ENCODE measurements at regions not wholly inside any gene's neighbourhood (a gene's known extent, or its start where the extent isn't known, plus 50 kb on each side); places are given as distances from the start of the nearest gene placed in this dataset.

GRCh38 chr2:105554235-105554634 lies 155.4 kb upstream of the FHL2 start:
- TF ChIP-seq POU2F2 (IDR thresholded peaks at IDR 0.05; ENCODE audit: low read depth, low read length) (no peak), POLR2A (IDR thresholded peaks at IDR 0.05; ENCODE audit: low read depth, low read length) (no peak), SPI1 (IDR thresholded peaks at IDR 0.05; ENCODE audit: low read depth, low read length) (no peak), PAX5 (IDR thresholded peaks at IDR 0.05; ENCODE audit: insufficient read depth, low read length, severe bottlenecking) (no peak), POLR2AphosphoS5 (IDR thresholded peaks at IDR 0.05; ENCODE audit: low read depth, low read length) (no peak), TAF1 (IDR thresholded peaks at IDR 0.05; ENCODE audit: low read depth, low read length) (no peak)
- FAIRE-seq (no peak), DNase-seq (ENCODE audit: insufficient read length, low spot score) (no peak)

- FAIRE-seq (no peak), DNase-seq (ENCODE audit: insufficient read length, low spot score) (no peak)
- TF ChIP-seq PAX5 (IDR thresholded peaks at IDR 0.05; ENCODE audit: insufficient read depth, low read length, severe bottlenecking) (no peak), POU2F2 (IDR thresholded peaks at IDR 0.05; ENCODE audit: low read depth, low read length) (no peak)
These were observed 154.8 kb upstream of the FHL2 start for GRCh38 chr2:105553538-105554196.

- no peak for TF ChIP-seq POLR2A (IDR thresholded peaks at IDR 0.05; ENCODE audit: low read depth, low read length)
- TF ChIP-seq PAX5 (IDR thresholded peaks at IDR 0.05; ENCODE audit: insufficient read depth, low read length, severe bottlenecking), result no peak
- TF ChIP-seq POU2F2 (IDR thresholded peaks at IDR 0.05; ENCODE audit: low read depth, low read length), result no peak
- TF ChIP-seq SPI1 (IDR thresholded peaks at IDR 0.05; ENCODE audit: low read depth, low read length), result no peak
- no peak for TF ChIP-seq TAF1 (IDR thresholded peaks at IDR 0.05; ENCODE audit: low read depth, low read length)
- no peak for TF ChIP-seq POLR2AphosphoS5 (IDR thresholded peaks at IDR 0.05; ENCODE audit: low read depth, low read length)
- DNase-seq (ENCODE audit: insufficient read length, low spot score), result no peak
- no peak for FAIRE-seq
These were observed 147.8 kb upstream of the FHL2 start for GRCh38 chr2:105546628-105546974.

- FAIRE-seq, result no peak
- TF ChIP-seq PAX5 (IDR thresholded peaks at IDR 0.05; ENCODE audit: insufficient read depth, low read length, severe bottlenecking), result no peak
These were observed 147.1 kb upstream of the FHL2 start for GRCh38 chr2:105545730-105546627.

GRCh38 chr2:105544591-105545377 lies 145.9 kb upstream of the FHL2 start:
- DNase-seq (ENCODE audit: insufficient read length, low spot score), result no peak
- no peak for TF ChIP-seq POLR2AphosphoS5 (IDR thresholded peaks at IDR 0.05; ENCODE audit: low read depth, low read length)
- no peak for TF ChIP-seq POU2F2 (IDR thresholded peaks at IDR 0.05; ENCODE audit: low read depth, low read length)
- FAIRE-seq, result no peak

More at GRCh38 chr2:105545730-105546627, 147.1 kb upstream of the FHL2 start:
- no peak for DNase-seq (ENCODE audit: insufficient read length, low spot score)

GRCh38 chr2:105541189-105542050 lies 142.6 kb upstream of the FHL2 start:
- DNase-seq (ENCODE audit: insufficient read length, low spot score) (no peak), FAIRE-seq (no peak)
- TF ChIP-seq PAX5 (IDR thresholded peaks at IDR 0.05; ENCODE audit: insufficient read depth, low read length, severe bottlenecking), result no peak
- no peak for TF ChIP-seq POLR2AphosphoS5 (IDR thresholded peaks at IDR 0.05; ENCODE audit: low read depth, low read length)
- TF ChIP-seq POLR2A (IDR thresholded peaks at IDR 0.05; ENCODE audit: low read depth, low read length), result no peak
- no peak for TF ChIP-seq TAF1 (IDR thresholded peaks at IDR 0.05; ENCODE audit: low read depth, low read length)
- TF ChIP-seq POU2F2 (IDR thresholded peaks at IDR 0.05; ENCODE audit: low read depth, low read length), result no peak
- TF ChIP-seq SPI1 (IDR thresholded peaks at IDR 0.05; ENCODE audit: low read depth, low read length), result no peak

- no peak for FAIRE-seq
- TF ChIP-seq POLR2AphosphoS5 (IDR thresholded peaks at IDR 0.05; ENCODE audit: low read depth, low read length) (no peak), POU2F2 (IDR thresholded peaks at IDR 0.05; ENCODE audit: low read depth, low read length) (no peak), TAF1 (IDR thresholded peaks at IDR 0.05; ENCODE audit: low read depth, low read length) (no peak), POLR2A (IDR thresholded peaks at IDR 0.05; ENCODE audit: low read depth, low read length) (no peak), SPI1 (IDR thresholded peaks at IDR 0.05; ENCODE audit: low read depth, low read length) (no peak), PAX5 (IDR thresholded peaks at IDR 0.05; ENCODE audit: insufficient read depth, low read length, severe bottlenecking) (no peak)
- DNase-seq (ENCODE audit: insufficient read length, low spot score), result no peak
These were observed 141.8 kb upstream of the FHL2 start for GRCh38 chr2:105540642-105541041.

GRCh38 chr2:105539331-105539730 lies 140.5 kb upstream of the FHL2 start:
- DNase-seq (ENCODE audit: insufficient read length, low spot score) (no peak), FAIRE-seq (no peak)
- no peak for TF ChIP-seq PAX5 (IDR thresholded peaks at IDR 0.05; ENCODE audit: insufficient read depth, low read length, severe bottlenecking)
- no peak for TF ChIP-seq TAF1 (IDR thresholded peaks at IDR 0.05; ENCODE audit: low read depth, low read length)
- TF ChIP-seq SPI1 (IDR thresholded peaks at IDR 0.05; ENCODE audit: low read depth, low read length), result no peak
- no peak for TF ChIP-seq POU2F2 (IDR thresholded peaks at IDR 0.05; ENCODE audit: low read depth, low read length)
- no peak for TF ChIP-seq POLR2AphosphoS5 (IDR thresholded peaks at IDR 0.05; ENCODE audit: low read depth, low read length)
- TF ChIP-seq POLR2A (IDR thresholded peaks at IDR 0.05; ENCODE audit: low read depth, low read length), result no peak

- TF ChIP-seq POLR2AphosphoS5 (IDR thresholded peaks at IDR 0.05; ENCODE audit: low read depth, low read length) (no peak), POU2F2 (IDR thresholded peaks at IDR 0.05; ENCODE audit: low read depth, low read length) (no peak), TAF1 (IDR thresholded peaks at IDR 0.05; ENCODE audit: low read depth, low read length) (no peak), PAX5 (IDR thresholded peaks at IDR 0.05; ENCODE audit: insufficient read depth, low read length, severe bottlenecking) (no peak), POLR2A (IDR thresholded peaks at IDR 0.05; ENCODE audit: low read depth, low read length) (no peak), SPI1 (IDR thresholded peaks at IDR 0.05; ENCODE audit: low read depth, low read length) (no peak)
- DNase-seq (ENCODE audit: insufficient read length, low spot score), result no peak
- FAIRE-seq, result no peak
These were observed 140.0 kb upstream of the FHL2 start for GRCh38 chr2:105538840-105539239.
